NB4 (cell line): ENCODE measurements at regions not wholly inside any gene's neighbourhood (a gene's known extent, or its start where the extent isn't known, plus 50 kb on each side); places are given as distances from the start of the nearest gene placed in this dataset.

ENCODE experiments used
- DNase-seq: peaks from one replicate; pipeline ENCODE4 v3.0.0; 2010; ENCODE audit warnings: low read depth
- H3K4me3 ChIP-seq: one replicate; pipeline ENCODE4 v1.5.1; 2011; ENCODE audit warnings: mild to moderate bottlenecking, low read depth, low read length, moderate library complexity
- MYC ChIP-seq: IDR thresholded peaks from 2 replicates; pipeline ENCODE4 v1.6.1; 2011; ENCODE audit warnings: low read depth, low read length
- POLR2A ChIP-seq: IDR thresholded peaks from 2 replicates; pipeline ENCODE4 v1.6.1; 2011; ENCODE audit warnings: mild to moderate bottlenecking; ENCODE audit not compliant: insufficient read length; ENCODE audit errors: extremely low read depth
- TF ChIP-seq, protein P1 (sequence below): IDR thresholded peaks from one replicate; pipeline ENCODE4 v1.5.1; 2012; ENCODE audit warnings: low read depth, low read length
- TF ChIP-seq, protein P2 (sequence below): IDR thresholded peaks from 2 replicates; pipeline ENCODE4 v1.6.1; 2011; ENCODE audit warnings: low read depth, low read length

- TF ChIP-seq, protein P1, sequence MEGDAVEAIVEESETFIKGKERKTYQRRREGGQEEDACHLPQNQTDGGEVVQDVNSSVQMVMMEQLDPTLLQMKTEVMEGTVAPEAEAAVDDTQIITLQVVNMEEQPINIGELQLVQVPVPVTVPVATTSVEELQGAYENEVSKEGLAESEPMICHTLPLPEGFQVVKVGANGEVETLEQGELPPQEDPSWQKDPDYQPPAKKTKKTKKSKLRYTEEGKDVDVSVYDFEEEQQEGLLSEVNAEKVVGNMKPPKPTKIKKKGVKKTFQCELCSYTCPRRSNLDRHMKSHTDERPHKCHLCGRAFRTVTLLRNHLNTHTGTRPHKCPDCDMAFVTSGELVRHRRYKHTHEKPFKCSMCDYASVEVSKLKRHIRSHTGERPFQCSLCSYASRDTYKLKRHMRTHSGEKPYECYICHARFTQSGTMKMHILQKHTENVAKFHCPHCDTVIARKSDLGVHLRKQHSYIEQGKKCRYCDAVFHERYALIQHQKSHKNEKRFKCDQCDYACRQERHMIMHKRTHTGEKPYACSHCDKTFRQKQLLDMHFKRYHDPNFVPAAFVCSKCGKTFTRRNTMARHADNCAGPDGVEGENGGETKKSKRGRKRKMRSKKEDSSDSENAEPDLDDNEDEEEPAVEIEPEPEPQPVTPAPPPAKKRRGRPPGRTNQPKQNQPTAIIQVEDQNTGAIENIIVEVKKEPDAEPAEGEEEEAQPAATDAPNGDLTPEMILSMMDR, result no peak
- TF ChIP-seq, protein P2, sequence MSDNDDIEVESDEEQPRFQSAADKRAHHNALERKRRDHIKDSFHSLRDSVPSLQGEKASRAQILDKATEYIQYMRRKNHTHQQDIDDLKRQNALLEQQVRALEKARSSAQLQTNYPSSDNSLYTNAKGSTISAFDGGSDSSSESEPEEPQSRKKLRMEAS, result no peak
- no peak for TF ChIP-seq POLR2A
- TF ChIP-seq MYC, result no peak
- H3K4me3 ChIP-seq, result no peak overlapping the region
- no peak for DNase-seq
Measured at GRCh38 chr6:77979204-77979603, 326.4 kb downstream of the MEI4 start.

GRCh38 chr6:77986380-77987034, 333.7 kb downstream of the MEI4 start:
- no peak overlapping the region for H3K4me3 ChIP-seq
- peak; percentile 3 for DNase-seq
- TF ChIP-seq, protein P2, result no peak
- no peak for TF ChIP-seq POLR2A
- no peak for TF ChIP-seq MYC
- TF ChIP-seq, protein P1, result no peak

GRCh38 chr6:77987035-77987384, 334.2 kb downstream of the MEI4 start:
- TF ChIP-seq, protein P2, result no peak
- no peak for TF ChIP-seq MYC
- TF ChIP-seq, protein P1, result no peak
- no peak for TF ChIP-seq POLR2A
- DNase-seq, result no peak
- H3K4me3 ChIP-seq, result no peak overlapping the region

DNA sequence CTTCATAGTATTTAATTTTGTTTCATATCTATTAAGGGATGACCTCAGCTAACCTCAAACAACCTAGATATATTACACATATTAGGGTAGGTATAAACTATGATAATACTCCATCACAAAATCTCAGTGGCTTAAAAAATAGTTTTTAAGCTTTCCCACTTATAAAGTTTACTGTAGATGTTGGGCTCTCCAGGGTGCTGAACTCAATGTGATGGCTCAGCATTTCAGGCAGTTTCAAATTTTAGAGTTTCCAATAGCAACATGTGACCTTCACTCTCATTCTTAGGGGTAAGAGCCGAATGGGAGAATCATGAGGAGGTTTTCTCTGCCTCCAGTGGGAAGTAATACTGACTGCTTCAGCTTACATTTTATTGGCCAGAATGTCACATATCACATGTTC, 357.3 kb downstream of the MEI4 start:
- no peak for DNase-seq

GRCh38 chr6:78020586-78020985, 367.7 kb downstream of the MEI4 start:
- no peak overlapping the region for H3K4me3 ChIP-seq
- DNase-seq, result no peak
- TF ChIP-seq MYC (no peak), POLR2A (no peak)
- TF ChIP-seq, protein P1, result no peak
- TF ChIP-seq, protein P2, result no peak

More for the DNA sequence above, 357.3 kb downstream of the MEI4 start:
- TF ChIP-seq, protein P1, result no peak
- TF ChIP-seq MYC (no peak), POLR2A (no peak)
- TF ChIP-seq, protein P2, result no peak
- no peak overlapping the region for H3K4me3 ChIP-seq
